Subcutaneous abdominal adipose tissue (tissue), 5 donors: ENCODE measurements at regions not wholly inside any gene's neighbourhood (a gene's known extent, or its start where the extent isn't known, plus 50 kb on each side); places are given as distances from the start of the nearest gene placed in this dataset.

ENCODE experiments used
- H3K27ac ChIP-seq: one replicate; pipeline ENCODE4 v1.7.0; 2013; ENCODE audit warnings: low read depth, mild to moderate bottlenecking, inconsistent platforms, low read length, moderate library complexity
- H3K27me3 ChIP-seq, 5 donors: one replicate each; pipeline ENCODE4 v1.7.0; 2013; ENCODE audit warnings: low read length in 5 of 5, inconsistent platforms in 1 of 5; ENCODE audit not compliant: control insufficient read depth in 5 of 5, insufficient read depth in 4 of 5
- H3K36me3 ChIP-seq, 5 donors: one replicate each; pipeline ENCODE4 v1.7.0; 2013; ENCODE audit warnings: low read length in 5 of 5; ENCODE audit not compliant: control insufficient read depth in 5 of 5, insufficient read depth in 5 of 5
- H3K4me1 ChIP-seq, 5 donors: one replicate each; pipeline ENCODE4 v1.7.0; 2013; ENCODE audit warnings: low read length in 5 of 5, mild to moderate bottlenecking in 3 of 5, moderate library complexity in 1 of 5; ENCODE audit not compliant: control insufficient read depth in 5 of 5, insufficient read depth in 5 of 5
- H3K4me3 ChIP-seq, 5 donors: one replicate each; pipeline ENCODE4 v1.7.0; 2013; ENCODE audit warnings: low read length in 5 of 5, low read depth in 1 of 5
- H3K9ac ChIP-seq, 5 donors: one replicate each; pipeline ENCODE4 v1.7.0; 2013; ENCODE audit warnings: low read length in 5 of 5, mild to moderate bottlenecking in 4 of 5, moderate library complexity in 3 of 5
- H3K9me3 ChIP-seq, 5 donors: one replicate each; pipeline ENCODE4 v1.7.0; 2013; ENCODE audit warnings: low read length in 5 of 5; ENCODE audit not compliant: control insufficient read depth in 5 of 5
- donor health status: healthy.
- donor health status: healthy.
- donor health status: healthy.
- donor health status: healthy.
- donor health status: healthy.

- no peak overlapping the region for H3K27ac ChIP-seq
- no peak overlapping the region for H3K4me3 ChIP-seq
- H3K4me1 ChIP-seq, result peaks cover 0 to 17% (median 3%) of the 10 kb centered on the region in 5 donors
- no peak overlapping the region for H3K9ac ChIP-seq
- H3K9me3 ChIP-seq, result no peaks in the 10 kb centered on the region
- peaks cover 0 to 3% (median 0%) of the 10 kb centered on the region in 5 donors for H3K27me3 ChIP-seq
- H3K36me3 ChIP-seq, result no peaks in the 10 kb centered on the region
Observed at GRCh38 chr19:31099515-31100205, 249.6 kb downstream of the TSHZ3 start.

GRCh38 chr19:31098836-31099235 is 250.4 kb downstream of the TSHZ3 start:
- Histone ChIP-seq H3K9me3 (no peaks in the 10 kb centered on the region), H3K9ac (no peak overlapping the region), H3K27me3 (peaks cover 0 to 3% (median 0%) of the 10 kb centered on the region in 5 donors), H3K36me3 (no peaks in the 10 kb centered on the region), H3K27ac (no peak overlapping the region), H3K4me1 (peaks cover 0 to 17% (median 3%) of the 10 kb centered on the region in 5 donors), H3K4me3 (no peak overlapping the region)

- Histone ChIP-seq H3K27ac (no peak overlapping the region), H3K9ac (no peak overlapping the region), H3K9me3 (no peaks in the 10 kb centered on the region), H3K4me3 (no peak overlapping the region), H3K36me3 (no peaks in the 10 kb centered on the region), H3K4me1 (peaks cover 0 to 14% (median 3%) of the 10 kb centered on the region in 5 donors), H3K27me3 (peaks cover 0 to 3% (median 0%) of the 10 kb centered on the region in 5 donors)
Observed at GRCh38 chr19:31096935-31097545, 252.2 kb downstream of the TSHZ3 start.

- Histone ChIP-seq H3K4me1 (peaks cover 0 to 13% (median 4%) of the 10 kb centered on the region in 5 donors), H3K4me3 (no peak overlapping the region), H3K9me3 (no peaks in the 10 kb centered on the region), H3K9ac (no peak overlapping the region), H3K36me3 (no peaks in the 10 kb centered on the region), H3K27ac (no peak overlapping the region), H3K27me3 (peaks cover 0 to 3% (median 0%) of the 10 kb centered on the region in 5 donors)
Observed at GRCh38 chr19:31096062-31096830, 253.0 kb downstream of the TSHZ3 start.

- H3K4me1 ChIP-seq, result peaks cover 0 to 9% (median 4%) of the 10 kb centered on the region in 5 donors
- no peak overlapping the region for H3K9ac ChIP-seq
- no peak overlapping the region for H3K27ac ChIP-seq
- peaks cover 0 to under 1% (median 0%) of the 10 kb centered on the region in 5 donors for H3K27me3 ChIP-seq
- H3K9me3 ChIP-seq, result no peaks in the 10 kb centered on the region
- H3K36me3 ChIP-seq, result no peaks in the 10 kb centered on the region
- H3K4me3 ChIP-seq, result no peak overlapping the region
Observed at GRCh38 chr19:31095100-31095804, 254.0 kb downstream of the TSHZ3 start.

- no peak overlapping the region for H3K27ac ChIP-seq
- no peak overlapping the region for H3K9ac ChIP-seq
- H3K9me3 ChIP-seq, result no peaks in the 10 kb centered on the region
- no peaks in the 10 kb centered on the region for H3K36me3 ChIP-seq
- no peak overlapping the region for H3K4me3 ChIP-seq
- no peaks in the 10 kb centered on the region for H3K27me3 ChIP-seq
- H3K4me1 ChIP-seq, result peaks cover 0 to 8% (median 4%) of the 10 kb centered on the region in 5 donors
Observed at GRCh38 chr19:31092274-31092673, 257.0 kb downstream of the TSHZ3 start.

- no peak overlapping the region for H3K4me3 ChIP-seq
- no peaks in the 10 kb centered on the region for H3K36me3 ChIP-seq
- H3K9ac ChIP-seq, result no peak overlapping the region
- peaks cover 0 to 8% (median 4%) of the 10 kb centered on the region in 5 donors for H3K4me1 ChIP-seq
- no peaks in the 10 kb centered on the region for H3K27me3 ChIP-seq
- H3K27ac ChIP-seq, result no peak overlapping the region
- no peaks in the 10 kb centered on the region for H3K9me3 ChIP-seq
Observed at GRCh38 chr19:31089681-31090080, 259.6 kb downstream of the TSHZ3 start.

GRCh38 chr19:31085125-31085524 is 264.1 kb downstream of the TSHZ3 start:
- Histone ChIP-seq H3K36me3 (no peaks in the 10 kb centered on the region), H3K4me3 (no peak overlapping the region), H3K4me1 (peaks cover 0 to 3% (median 0%) of the 10 kb centered on the region in 5 donors), H3K27me3 (no peaks in the 10 kb centered on the region), H3K27ac (no peak overlapping the region), H3K9me3 (no peaks in the 10 kb centered on the region), H3K9ac (no peak overlapping the region)

GRCh38 chr19:31083105-31083504 is 266.1 kb downstream of the TSHZ3 start:
- H3K4me3 ChIP-seq, result no peak overlapping the region
- H3K4me1 ChIP-seq, result no peaks in the 10 kb centered on the region
- H3K27ac ChIP-seq, result no peak overlapping the region
- no peaks in the 10 kb centered on the region for H3K9me3 ChIP-seq
- H3K9ac ChIP-seq, result no peak overlapping the region
- H3K27me3 ChIP-seq, result peaks cover 0 to 4% (median 0%) of the 10 kb centered on the region in 5 donors
- H3K36me3 ChIP-seq, result no peaks in the 10 kb centered on the region
